ENCODE measurements at regions not wholly inside any gene's neighbourhood (a gene's known extent, or its start where the extent isn't known, plus 50 kb on each side); places are given as distances from the start of the nearest gene placed in this dataset.

- TF ChIP-seq CTCF (IDR thresholded peaks at IDR 0.05; ENCODE audit: borderline replicate concordance, extremely low read depth, insufficient read depth), result no peak
- H3K36me3 ChIP-seq (ENCODE audit: control insufficient read depth in 2 of 3, insufficient read depth in 3 of 3, low read length in 3 of 3), result no peaks in the 10 kb centered on the region
- no peaks in the 10 kb centered on the region for H3K27me3 ChIP-seq (ENCODE audit: control insufficient read depth, insufficient read depth, low read length)
- DNase-seq, result no peak
- FAIRE-seq, result no peak
- no peaks in the 10 kb centered on the region for H3K9me3 ChIP-seq (ENCODE audit: control insufficient read depth in 2 of 3, insufficient read depth in 1 of 3, low read length in 3 of 3)
- no peak overlapping the region for H3K4me3 ChIP-seq (ENCODE audit: low read length in 3 of 3)
- H3K27ac ChIP-seq (ENCODE audit: low read depth in 2 of 2, low read length in 2 of 2), result no peak overlapping the region
- intact Hi-C loops (cut with DNase I), result no loop called here
- no peaks in the 10 kb centered on the region for H3K4me1 ChIP-seq (ENCODE audit: control insufficient read depth in 2 of 3, insufficient read depth in 2 of 3, low read depth in 1 of 3, low read length in 3 of 3)
- no peak overlapping the region for H3K9ac ChIP-seq (ENCODE audit: low read length in 3 of 3)
Observed at GRCh38 chr22:34743110-34743751, 322.7 kb upstream of the ISX start.

- H3K9ac ChIP-seq (ENCODE audit: low read length in 3 of 3), result no peak overlapping the region
- intact Hi-C loops (cut with DNase I), result no loop called here
- no peak overlapping the region for H3K4me3 ChIP-seq (ENCODE audit: low read length in 3 of 3)
- H3K9me3 ChIP-seq (ENCODE audit: control insufficient read depth in 2 of 3, insufficient read depth in 1 of 3, low read length in 3 of 3), result no peaks in the 10 kb centered on the region
- no peaks in the 10 kb centered on the region for H3K4me1 ChIP-seq (ENCODE audit: control insufficient read depth in 2 of 3, insufficient read depth in 2 of 3, low read depth in 1 of 3, low read length in 3 of 3)
- H3K36me3 ChIP-seq (ENCODE audit: control insufficient read depth in 2 of 3, insufficient read depth in 3 of 3, low read length in 3 of 3), result no peaks in the 10 kb centered on the region
- peak in 4 of 5 donors; percentile 16 to 59 (median 28) for DNase-seq
- TF ChIP-seq CTCF (IDR thresholded peaks at IDR 0.05; ENCODE audit: borderline replicate concordance, extremely low read depth, insufficient read depth), result no peak
- H3K27me3 ChIP-seq (ENCODE audit: control insufficient read depth, insufficient read depth, low read length), result no peaks in the 10 kb centered on the region
- FAIRE-seq, result no peak
- no peak overlapping the region for H3K27ac ChIP-seq (ENCODE audit: low read depth in 2 of 2, low read length in 2 of 2)
Observed at GRCh38 chr22:34760276-34761008, 305.5 kb upstream of the ISX start.

- no peaks in the 10 kb centered on the region for H3K27me3 ChIP-seq (ENCODE audit: control insufficient read depth, insufficient read depth, low read length)
- H3K4me1 ChIP-seq (ENCODE audit: control insufficient read depth in 2 of 3, insufficient read depth in 2 of 3, low read depth in 1 of 3, low read length in 3 of 3), result no peaks in the 10 kb centered on the region
- FAIRE-seq, result no peak
- no peak for TF ChIP-seq CTCF (IDR thresholded peaks at IDR 0.05; ENCODE audit: borderline replicate concordance, extremely low read depth, insufficient read depth)
- H3K9me3 ChIP-seq (ENCODE audit: control insufficient read depth in 2 of 3, insufficient read depth in 1 of 3, low read length in 3 of 3), result no peaks in the 10 kb centered on the region
- no peak overlapping the region for H3K9ac ChIP-seq (ENCODE audit: low read length in 3 of 3)
- intact Hi-C loops (cut with DNase I), result no loop called here
- no peak for DNase-seq
- no peak overlapping the region for H3K4me3 ChIP-seq (ENCODE audit: low read length in 3 of 3)
- H3K36me3 ChIP-seq (ENCODE audit: control insufficient read depth in 2 of 3, insufficient read depth in 3 of 3, low read length in 3 of 3), result no peaks in the 10 kb centered on the region
- no peak overlapping the region for H3K27ac ChIP-seq (ENCODE audit: low read depth in 2 of 2, low read length in 2 of 2)
Observed at GRCh38 chr22:34761111-34761510, 304.8 kb upstream of the ISX start.
